ENCODE measurements at regions not wholly inside any gene's neighbourhood (a gene's known extent, or its start where the extent isn't known, plus 50 kb on each side); places are given as distances from the start of the nearest gene placed in this dataset.
A peak's percentile ranks its signal among the peaks of the same experiment; 100 is the strongest.
"Not testable (repeated sequence)": the region's sequence is repeated elsewhere in the genome, so short reads cannot be mapped to it uniquely, and the experiment has no call there.

DNA sequence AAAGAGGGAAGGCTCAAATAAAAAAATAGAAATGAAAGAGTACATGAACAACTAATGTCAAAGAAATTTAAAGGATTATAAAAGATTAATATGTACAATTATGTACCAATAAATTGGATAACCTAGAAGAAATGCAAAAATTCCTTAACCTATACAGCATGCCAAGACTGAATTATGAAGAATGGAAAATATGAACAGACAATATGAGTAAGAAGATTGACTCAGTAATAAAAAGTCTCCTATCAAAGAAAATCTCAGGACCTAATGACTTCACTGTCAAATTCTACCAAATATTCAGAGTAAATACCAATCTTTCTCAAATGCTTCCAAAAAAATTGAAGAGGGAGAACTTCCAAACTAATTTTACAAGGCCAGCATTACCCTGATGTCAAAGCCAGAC lies 120.2 kb upstream of the SPOPL start:
- CTCF ChIA-PET, result no interaction called here

DNA sequence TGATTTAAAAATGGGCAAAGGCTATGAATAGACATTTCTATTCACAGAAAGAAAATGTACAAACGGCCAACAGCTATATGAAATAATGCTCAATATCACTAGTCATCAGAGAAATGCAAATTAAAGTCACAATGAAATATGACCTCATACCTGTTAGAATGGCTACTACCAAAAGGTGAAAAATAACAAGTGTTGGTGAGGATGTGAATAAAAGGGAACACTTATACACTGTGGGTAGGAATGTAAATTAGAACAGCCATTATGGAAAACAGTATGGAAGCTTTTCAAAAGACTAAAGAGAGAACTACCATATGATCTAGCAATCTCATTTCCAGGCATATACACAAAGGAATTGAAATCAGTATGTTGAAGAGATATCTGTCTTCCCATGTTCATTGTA lies 118.9 kb upstream of the SPOPL start:
- TF ChIP-seq ESRRA (IDR thresholded peaks at IDR 0.05; ENCODE audit: borderline replicate concordance, low read length) (no peak), FOSB (CRISPR knock-in tag; IDR thresholded peaks at IDR 0.05) (no peak), FOSL2 (IDR thresholded peaks at IDR 0.05) (no peak), FOSL2 (CRISPR knock-in tag; IDR thresholded peaks at IDR 0.05) (no peak), POLR2AphosphoS2 (conservative IDR thresholded peaks at IDR 0.05; ENCODE audit: low read length) (no peak), EP300 (IDR thresholded peaks at IDR 0.05) (no peak), RFX5 (IDR thresholded peaks at IDR 0.05) (no peak), HEYL (CRISPR knock-in tag; IDR thresholded peaks at IDR 0.05) (no peak), POLR2A (IDR thresholded peaks at IDR 0.05; ENCODE audit: low read length) (no peak), JUN (IDR thresholded peaks at IDR 0.05) (no peak)
- TF ChIP-seq, protein P1, sequence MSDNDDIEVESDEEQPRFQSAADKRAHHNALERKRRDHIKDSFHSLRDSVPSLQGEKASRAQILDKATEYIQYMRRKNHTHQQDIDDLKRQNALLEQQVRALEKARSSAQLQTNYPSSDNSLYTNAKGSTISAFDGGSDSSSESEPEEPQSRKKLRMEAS (IDR thresholded peaks at IDR 0.05), result no peak
- TF ChIP-seq, protein P2, sequence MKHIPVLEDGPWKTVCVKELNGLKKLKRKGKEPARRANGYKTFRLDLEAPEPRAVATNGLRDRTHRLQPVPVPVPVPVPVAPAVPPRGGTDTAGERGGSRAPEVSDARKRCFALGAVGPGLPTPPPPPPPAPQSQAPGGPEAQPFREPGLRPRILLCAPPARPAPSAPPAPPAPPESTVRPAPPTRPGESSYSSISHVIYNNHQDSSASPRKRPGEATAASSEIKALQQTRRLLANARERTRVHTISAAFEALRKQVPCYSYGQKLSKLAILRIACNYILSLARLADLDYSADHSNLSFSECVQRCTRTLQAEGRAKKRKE (CRISPR knock-in tag; IDR thresholded peaks at IDR 0.05; ENCODE audit: low read depth), result no peak
- Histone ChIP-seq H3K4me1 (no peaks in the 10 kb centered on the region), H3K9me3 (peaks cover 10% of the 10 kb centered on the region; the same call in 2 of the 3 replicates), H3K4me2 (no peak overlapping the region), H3K27ac (no peak overlapping the region), H3K4me3 (no peak overlapping the region)
- DNase-seq (ENCODE audit: low read depth in 1 of 2, low spot score in 1 of 2) (no peak), ATAC-seq (no peak), FAIRE-seq (no peak)
- ChIA-PET POLR2A (no interaction called here), CTCF (no interaction called here)
- WGBS (ENCODE audit: missing lambda C conversion rate), result 67% methylated on average over 1 of the region's 1 CpG

More for the DNA sequence above, 120.2 kb upstream of the SPOPL start:
- TF ChIP-seq MAFK (IDR thresholded peaks at IDR 0.05; ENCODE audit: partially characterized antibody), result no peak
- TF ChIP-seq SMC3 (IDR thresholded peaks at IDR 0.05), result no peak
- TF ChIP-seq RARB (CRISPR knock-in tag; IDR thresholded peaks at IDR 0.05), result no peak
- no peak for TF ChIP-seq ZSCAN20 (CRISPR knock-in tag; IDR thresholded peaks at IDR 0.05)
- TF ChIP-seq NPAS2 (CRISPR knock-in tag; IDR thresholded peaks at IDR 0.05; ENCODE audit: borderline replicate concordance), result no peak
- no peak for TF ChIP-seq CBX2 (IDR thresholded peaks at IDR 0.05; ENCODE audit: borderline replicate concordance, low read depth)
- TF ChIP-seq, protein P3, sequence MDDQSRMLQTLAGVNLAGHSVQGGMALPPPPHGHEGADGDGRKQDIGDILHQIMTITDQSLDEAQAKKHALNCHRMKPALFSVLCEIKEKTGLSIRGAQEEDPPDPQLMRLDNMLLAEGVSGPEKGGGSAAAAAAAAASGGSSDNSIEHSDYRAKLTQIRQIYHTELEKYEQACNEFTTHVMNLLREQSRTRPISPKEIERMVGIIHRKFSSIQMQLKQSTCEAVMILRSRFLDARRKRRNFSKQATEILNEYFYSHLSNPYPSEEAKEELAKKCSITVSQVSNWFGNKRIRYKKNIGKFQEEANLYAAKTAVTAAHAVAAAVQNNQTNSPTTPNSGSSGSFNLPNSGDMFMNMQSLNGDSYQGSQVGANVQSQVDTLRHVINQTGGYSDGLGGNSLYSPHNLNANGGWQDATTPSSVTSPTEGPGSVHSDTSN (IDR thresholded peaks at IDR 0.05), result no peak
- no peak for TF ChIP-seq HDAC2 (IDR thresholded peaks at IDR 0.05)
- TF ChIP-seq RFX5 (IDR thresholded peaks at IDR 0.05), result no peak
- no peak for TF ChIP-seq HOXB5 (CRISPR knock-in tag; IDR thresholded peaks at IDR 0.05)
- POLR2A ChIA-PET, result no interaction called here
- no peak for ATAC-seq
- Histone ChIP-seq H3K27ac (no peak overlapping the region), H3K9me3 (peaks cover 10% of the 10 kb centered on the region; the same call in 2 of the 3 replicates), H3K4me3 (no peak overlapping the region), H3K4me2 (no peak overlapping the region), H3K4me1 (no peaks in the 10 kb centered on the region)
- no peak for FAIRE-seq
- DNase-seq (ENCODE audit: low read depth in 1 of 2, low spot score in 1 of 2), result no peak

DNA sequence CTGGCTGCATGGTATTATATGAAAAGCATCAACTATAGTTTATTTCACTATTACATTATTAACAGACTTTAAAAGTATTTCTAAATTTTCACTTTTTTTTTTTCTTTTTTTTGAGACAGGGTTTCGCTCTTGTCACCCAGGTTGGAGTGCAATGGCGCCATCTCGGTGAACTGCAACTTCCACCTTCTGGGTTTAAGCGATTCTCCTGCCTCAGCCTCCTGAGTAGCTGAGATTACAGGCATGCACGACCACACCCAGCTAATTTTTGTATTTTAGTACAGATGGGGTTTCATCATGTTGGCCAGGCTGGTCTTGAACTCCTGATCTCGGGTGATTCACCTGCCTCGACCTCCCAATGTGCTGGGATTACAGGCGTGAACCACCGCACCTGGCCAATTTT lies 115.4 kb upstream of the SPOPL start:
- POLR2A ChIA-PET; FAIRE-seq; H3K4me3 ChIP-seq; H3K9me3 ChIP-seq; H3K27ac ChIP-seq; DNase-seq (ENCODE audit: low read depth in 1 of 2, low spot score in 1 of 2); CTCF ChIA-PET; H3K4me1 ChIP-seq; H3K4me2 ChIP-seq; ATAC-seq: not testable (repeated sequence)
- WGBS (ENCODE audit: missing lambda C conversion rate), result 84% methylated on average over 9 of the region's 9 CpGs

DNA sequence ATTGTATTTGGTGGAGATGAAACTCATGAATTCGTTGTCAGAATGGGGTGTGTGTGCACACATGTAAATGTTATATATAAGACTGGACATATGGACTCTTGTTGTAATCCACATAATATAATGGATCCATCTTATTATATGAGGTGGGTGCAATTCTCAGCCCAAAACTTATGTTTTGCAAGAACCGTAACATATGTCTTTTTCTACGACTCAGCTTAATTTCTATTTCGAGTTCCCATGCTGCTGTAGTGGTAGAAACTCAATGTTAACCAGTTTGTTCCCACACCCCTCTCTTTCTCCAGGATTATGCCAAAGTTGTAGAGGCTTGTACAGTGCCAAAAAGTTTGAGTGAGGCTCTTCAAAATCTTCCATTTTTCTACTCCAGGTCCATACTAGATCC lies 112.5 kb upstream of the SPOPL start:
- H3K4me2 ChIP-seq, result no peak overlapping the region
- H3K4me1 ChIP-seq, result no peaks in the 10 kb centered on the region
- CTCF ChIA-PET, result interaction anchor here (1.2 to 2.1 kb wide), 2 partner anchors 397 to 479 kb away, joined by 3 to 6 read pairs; no protein-coding TSS in a partner anchor
- no peak overlapping the region for H3K27ac ChIP-seq
- H3K9me3 ChIP-seq, result no peaks in the 10 kb centered on the region
- 83% methylated on average over 4 of the region's 4 CpGs for WGBS (ENCODE audit: missing lambda C conversion rate)
- H3K4me3 ChIP-seq, result no peak overlapping the region
- POLR2A ChIA-PET, result no interaction called here
- no peak for DNase-seq (ENCODE audit: low read depth in 1 of 2, low spot score in 1 of 2)
- FAIRE-seq, result no peak
- TF ChIP-seq PHF8 (IDR thresholded peaks at IDR 0.05; ENCODE audit: borderline replicate concordance, low read depth), result no peak
- no peak for TF ChIP-seq ESRRA (IDR thresholded peaks at IDR 0.05; ENCODE audit: borderline replicate concordance, low read length)
- TF ChIP-seq, protein P4, sequence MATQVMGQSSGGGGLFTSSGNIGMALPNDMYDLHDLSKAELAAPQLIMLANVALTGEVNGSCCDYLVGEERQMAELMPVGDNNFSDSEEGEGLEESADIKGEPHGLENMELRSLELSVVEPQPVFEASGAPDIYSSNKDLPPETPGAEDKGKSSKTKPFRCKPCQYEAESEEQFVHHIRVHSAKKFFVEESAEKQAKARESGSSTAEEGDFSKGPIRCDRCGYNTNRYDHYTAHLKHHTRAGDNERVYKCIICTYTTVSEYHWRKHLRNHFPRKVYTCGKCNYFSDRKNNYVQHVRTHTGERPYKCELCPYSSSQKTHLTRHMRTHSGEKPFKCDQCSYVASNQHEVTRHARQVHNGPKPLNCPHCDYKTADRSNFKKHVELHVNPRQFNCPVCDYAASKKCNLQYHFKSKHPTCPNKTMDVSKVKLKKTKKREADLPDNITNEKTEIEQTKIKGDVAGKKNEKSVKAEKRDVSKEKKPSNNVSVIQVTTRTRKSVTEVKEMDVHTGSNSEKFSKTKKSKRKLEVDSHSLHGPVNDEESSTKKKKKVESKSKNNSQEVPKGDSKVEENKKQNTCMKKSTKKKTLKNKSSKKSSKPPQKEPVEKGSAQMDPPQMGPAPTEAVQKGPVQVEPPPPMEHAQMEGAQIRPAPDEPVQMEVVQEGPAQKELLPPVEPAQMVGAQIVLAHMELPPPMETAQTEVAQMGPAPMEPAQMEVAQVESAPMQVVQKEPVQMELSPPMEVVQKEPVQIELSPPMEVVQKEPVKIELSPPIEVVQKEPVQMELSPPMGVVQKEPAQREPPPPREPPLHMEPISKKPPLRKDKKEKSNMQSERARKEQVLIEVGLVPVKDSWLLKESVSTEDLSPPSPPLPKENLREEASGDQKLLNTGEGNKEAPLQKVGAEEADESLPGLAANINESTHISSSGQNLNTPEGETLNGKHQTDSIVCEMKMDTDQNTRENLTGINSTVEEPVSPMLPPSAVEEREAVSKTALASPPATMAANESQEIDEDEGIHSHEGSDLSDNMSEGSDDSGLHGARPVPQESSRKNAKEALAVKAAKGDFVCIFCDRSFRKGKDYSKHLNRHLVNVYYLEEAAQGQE (IDR thresholded peaks at IDR 0.05), result no peak
- TF ChIP-seq ZFP36 (IDR thresholded peaks at IDR 0.05; ENCODE audit: borderline replicate concordance, partially characterized antibody), result no peak
- TF ChIP-seq MAFK (IDR thresholded peaks at IDR 0.05; ENCODE audit: partially characterized antibody), result peak; percentile 60
- TF ChIP-seq, protein P5, sequence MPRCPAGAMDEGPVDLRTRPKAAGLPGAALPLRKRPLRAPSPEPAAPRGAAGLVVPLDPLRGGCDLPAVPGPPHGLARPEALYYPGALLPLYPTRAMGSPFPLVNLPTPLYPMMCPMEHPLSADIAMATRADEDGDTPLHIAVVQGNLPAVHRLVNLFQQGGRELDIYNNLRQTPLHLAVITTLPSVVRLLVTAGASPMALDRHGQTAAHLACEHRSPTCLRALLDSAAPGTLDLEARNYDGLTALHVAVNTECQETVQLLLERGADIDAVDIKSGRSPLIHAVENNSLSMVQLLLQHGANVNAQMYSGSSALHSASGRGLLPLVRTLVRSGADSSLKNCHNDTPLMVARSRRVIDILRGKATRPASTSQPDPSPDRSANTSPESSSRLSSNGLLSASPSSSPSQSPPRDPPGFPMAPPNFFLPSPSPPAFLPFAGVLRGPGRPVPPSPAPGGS (IDR thresholded peaks at IDR 0.05), result no peak
- no peak for TF ChIP-seq HEYL (CRISPR knock-in tag; IDR thresholded peaks at IDR 0.05)
- TF ChIP-seq HOXB13 (CRISPR knock-in tag; IDR thresholded peaks at IDR 0.05; ENCODE audit: low read depth), result no peak
- no peak for ATAC-seq

All from A549 (cell line).